Naive thymus-derived CD4-positive, alpha-beta T cell (primary cell): ENCODE measurements at regions not wholly inside any gene's neighbourhood (a gene's known extent, or its start where the extent isn't known, plus 50 kb on each side); places are given as distances from the start of the nearest gene placed in this dataset.

Experiments used
- ATAC-seq: fragments of 150-1000 bp; cut with Tn5 transposase; 2 replicates; pipeline ENCODE4 v1.10.0; 2021; ENCODE audit warnings: mild to moderate bottlenecking, moderate library complexity
- CTCF ChIA-PET: fragments of 350-600 bp; sonication (Branson Sonifier 250); formaldehyde crosslinking; loops from one replicate; lab custom pipeline; 2021; ENCODE audit warnings: antibody characterized with exemption; lab: Charles Lee
- POLR2A ChIA-PET: fragments of 350-600 bp; sonication (Branson Sonifier 250); formaldehyde crosslinking; loops from one replicate; lab custom pipeline; 2021; ENCODE audit warnings: antibody characterized with exemption, inconsistent platforms; lab: Charles Lee
- DNase-seq, 9 donors: peaks; one replicate each; pipeline versions ENCODE4 v3.0.0 to v3.0.0-alpha.2; 2020 to 2022; ENCODE audit warnings: mixed read lengths in 1 of 9
- H3K27ac ChIP-seq: one replicate; pipeline ENCODE4 v1.7.0; 2013; ENCODE audit warnings: mild to moderate bottlenecking, low read depth, low read length, moderate library complexity
- H3K27me3 ChIP-seq, 2 donors: one replicate each; pipeline ENCODE4 v1.7.0; 2013; ENCODE audit warnings: low read length in 2 of 2, mild to moderate bottlenecking in 2 of 2, moderate library complexity in 2 of 2; ENCODE audit not compliant: control insufficient read depth in 2 of 2, insufficient read depth in 2 of 2
- H3K36me3 ChIP-seq, 3 experiments: 1 replicate in 2 of 3; 2 replicates in 1 of 3; pipeline ENCODE4 v1.7.0; 2013; ENCODE audit warnings: low read length in 3 of 3, mild to moderate bottlenecking in 3 of 3, moderate library complexity in 1 of 3; ENCODE audit not compliant: insufficient read depth in 3 of 3, control insufficient read depth in 2 of 3
- H3K4me1 ChIP-seq, 2 donors: one replicate each; pipeline ENCODE4 v1.7.0; 2013; ENCODE audit warnings: low read length in 2 of 2, mild to moderate bottlenecking in 2 of 2, moderate library complexity in 1 of 2; ENCODE audit not compliant: control insufficient read depth in 2 of 2, insufficient read depth in 2 of 2
- H3K4me3 ChIP-seq: 2 replicates; pipeline ENCODE4 v1.7.0; 2013; ENCODE audit warnings: mild to moderate bottlenecking, low read length
- H3K9me3 ChIP-seq, 3 experiments: 1 replicate in 2 of 3; 2 replicates in 1 of 3; pipeline ENCODE4 v1.7.0; 2013; ENCODE audit warnings: low read length in 3 of 3; ENCODE audit not compliant: control insufficient read depth in 2 of 3
- H3K27ac Mint-ChIP-seq, 9 donors: one replicate each; pipeline ENCODE4 v1.8.0; 2020 to 2022; ENCODE audit warnings: mixed read lengths in 9 of 9, mild to moderate bottlenecking in 8 of 9, moderate library complexity in 5 of 9, inconsistent platforms in 2 of 9
- H3K27me3 Mint-ChIP-seq, 5 donors: one replicate each; pipeline ENCODE4 v1.8.0; 2021 to 2022; ENCODE audit warnings: mixed read lengths in 5 of 5, mild to moderate bottlenecking in 1 of 5
- H3K36me3 Mint-ChIP-seq, 5 donors: one replicate each; pipeline ENCODE4 v1.8.0; 2020 to 2022; ENCODE audit warnings: mixed read lengths in 5 of 5, mild to moderate bottlenecking in 3 of 5, inconsistent platforms in 1 of 5
- H3K4me1 Mint-ChIP-seq, 7 donors: one replicate each; pipeline ENCODE4 v1.8.0; 2020 to 2022; ENCODE audit warnings: mixed read lengths in 7 of 7, mild to moderate bottlenecking in 3 of 7, inconsistent platforms in 1 of 7
- H3K4me3 Mint-ChIP-seq, 10 donors: one replicate each; pipeline ENCODE4 v1.8.0; 2020 to 2022; ENCODE audit warnings: mild to moderate bottlenecking in 10 of 10, mixed read lengths in 10 of 10, moderate library complexity in 6 of 10, inconsistent platforms in 2 of 10
- H3K9me3 Mint-ChIP-seq, 11 donors: one replicate each; pipeline ENCODE4 v1.8.0; 2020 to 2022; ENCODE audit warnings: mixed read lengths in 11 of 11, mild to moderate bottlenecking in 4 of 11, inconsistent platforms in 1 of 11, moderate library complexity in 1 of 11
- intact Hi-C, 2 donors: fragments of 100-400 bp; cut with micrococcal nuclease; formaldehyde crosslinking; loops; one replicate each; pipeline ENCODE4 v1.15.1; 2023

GRCh38 chr7:67620216-67620933, 623.7 kb downstream of the TYW1 start:
- H3K36me3 ChIP-seq, result no peaks in the 10 kb centered on the region
- ChIA-PET CTCF (no interaction called here), POLR2A (no interaction called here)
- H3K27ac ChIP-seq, result no peak overlapping the region
- no peak overlapping the region for H3K4me3 Mint-ChIP-seq
- H3K27me3 ChIP-seq, result no peaks in the 10 kb centered on the region
- peaks cover 0 to 3% (median 0%) of the 10 kb centered on the region in 7 donors for H3K4me1 Mint-ChIP-seq
- intact Hi-C loops, result no loop called here
- no peak for ATAC-seq
- no peak overlapping the region for H3K27ac Mint-ChIP-seq
- peaks cover 0 to 40% (median 19%) of the 10 kb centered on the region in 5 donors for H3K27me3 Mint-ChIP-seq
- DNase-seq, result no peak
- no peak overlapping the region for H3K4me3 ChIP-seq
- H3K9me3 ChIP-seq, result no peaks in the 10 kb centered on the region
- no peaks in the 10 kb centered on the region for H3K36me3 Mint-ChIP-seq
- no peaks in the 10 kb centered on the region for H3K4me1 ChIP-seq
- peaks cover 0 to 13% (median under 1%) of the 10 kb centered on the region in 11 donors for H3K9me3 Mint-ChIP-seq

- peaks cover 0 to 44% (median 23%) of the 10 kb centered on the region in 5 donors for H3K27me3 Mint-ChIP-seq
- H3K4me1 Mint-ChIP-seq, result peaks cover 0 to 8% (median 5%) of the 10 kb centered on the region in 7 donors
- intact Hi-C loops, result no loop called here
- Histone ChIP-seq H3K27me3 (no peaks in the 10 kb centered on the region), H3K9me3 (no peaks in the 10 kb centered on the region), H3K36me3 (no peaks in the 10 kb centered on the region), H3K4me1 (no peaks in the 10 kb centered on the region), H3K4me3 (no peak overlapping the region), H3K27ac (no peak overlapping the region)
- no peak for ATAC-seq
- no peak overlapping the region for H3K27ac Mint-ChIP-seq
- H3K9me3 Mint-ChIP-seq, result peaks cover 0 to 6% (median 0%) of the 10 kb centered on the region in 11 donors
- ChIA-PET POLR2A (no interaction called here), CTCF (no interaction called here)
- no peaks in the 10 kb centered on the region for H3K36me3 Mint-ChIP-seq
- no peak for DNase-seq
- H3K4me3 Mint-ChIP-seq, result no peak overlapping the region
Observed at GRCh38 chr7:67621704-67622103, 625.1 kb downstream of the TYW1 start.

- peak in 2 of 9 donors; percentile 10 to 22 for DNase-seq
- peaks cover 0 to 26% (median 17%) of the 10 kb centered on the region in 5 donors for H3K27me3 Mint-ChIP-seq
- POLR2A ChIA-PET, result no interaction called here
Observed at GRCh38 chr7:67625257-67625737, 628.7 kb downstream of the TYW1 start.

GRCh38 chr7:67631476-67631875, 634.8 kb downstream of the TYW1 start:
- no peak overlapping the region for H3K27ac ChIP-seq

More at GRCh38 chr7:67625257-67625737, 628.7 kb downstream of the TYW1 start:
- no peak overlapping the region for H3K27ac Mint-ChIP-seq
- intact Hi-C loops, result no loop called here
- Histone ChIP-seq H3K27ac (no peak overlapping the region), H3K4me3 (no peak overlapping the region), H3K4me1 (no peaks in the 10 kb centered on the region), H3K9me3 (no peaks in the 10 kb centered on the region), H3K27me3 (no peaks in the 10 kb centered on the region), H3K36me3 (no peaks in the 10 kb centered on the region)
- ATAC-seq, result peak; percentile 41
- CTCF ChIA-PET, result no interaction called here
- H3K9me3 Mint-ChIP-seq, result peaks cover 0 to 6% (median 0%) of the 10 kb centered on the region in 11 donors
- peaks cover 0 to 8% (median 5%) of the 10 kb centered on the region in 7 donors for H3K4me1 Mint-ChIP-seq
- H3K36me3 Mint-ChIP-seq, result no peaks in the 10 kb centered on the region
- H3K4me3 Mint-ChIP-seq, result no peak overlapping the region

GRCh38 chr7:67635271-67635670, 638.6 kb downstream of the TYW1 start:
- Mint-ChIP-seq H3K36me3 (peaks cover 0 to 4% (median 0%) of the 10 kb centered on the region in 5 donors), H3K9me3 (peaks cover 0 to 20% (median 5%) of the 10 kb centered on the region in 11 donors), H3K27me3 (peaks cover 0 to 3% (median 0%) of the 10 kb centered on the region in 5 donors), H3K4me3 (no peak overlapping the region), H3K27ac (no peak overlapping the region), H3K4me1 (no peaks in the 10 kb centered on the region)
- Histone ChIP-seq H3K27ac (no peak overlapping the region), H3K27me3 (no peaks in the 10 kb centered on the region), H3K9me3 (no peaks in the 10 kb centered on the region), H3K4me3 (no peak overlapping the region), H3K4me1 (no peaks in the 10 kb centered on the region), H3K36me3 (no peaks in the 10 kb centered on the region)
- ATAC-seq (no peak), DNase-seq (no peak)
- CTCF ChIA-PET, result no interaction called here
- intact Hi-C loops, result no loop called here
- POLR2A ChIA-PET, result no interaction called here

More at GRCh38 chr7:67631476-67631875, 634.8 kb downstream of the TYW1 start:
- CTCF ChIA-PET, result no interaction called here
- Histone ChIP-seq H3K4me1 (no peaks in the 10 kb centered on the region), H3K9me3 (no peaks in the 10 kb centered on the region), H3K27me3 (no peaks in the 10 kb centered on the region), H3K4me3 (no peak overlapping the region), H3K36me3 (no peaks in the 10 kb centered on the region)
- ATAC-seq (no peak), DNase-seq (no peak)
- POLR2A ChIA-PET, result no interaction called here
- H3K4me1 Mint-ChIP-seq, result no peaks in the 10 kb centered on the region
- intact Hi-C loops, result no loop called here
- peaks cover 0 to 4% (median 0%) of the 10 kb centered on the region in 5 donors for H3K27me3 Mint-ChIP-seq
- H3K9me3 Mint-ChIP-seq, result peaks cover 0 to 12% (median 5%) of the 10 kb centered on the region in 11 donors
- no peaks in the 10 kb centered on the region for H3K36me3 Mint-ChIP-seq
- no peak overlapping the region for H3K4me3 Mint-ChIP-seq
- H3K27ac Mint-ChIP-seq, result no peak overlapping the region

- ChIA-PET POLR2A (no interaction called here), CTCF (no interaction called here)
- Mint-ChIP-seq H3K27me3 (peaks cover 0 to 3% (median 0%) of the 10 kb centered on the region in 5 donors), H3K27ac (no peak overlapping the region), H3K36me3 (peaks cover 0 to 4% (median 0%) of the 10 kb centered on the region in 5 donors), H3K4me3 (no peak overlapping the region), H3K4me1 (no peaks in the 10 kb centered on the region), H3K9me3 (peaks cover 0 to 25% (median 5%) of the 10 kb centered on the region in 11 donors)
- no peak for DNase-seq
- ATAC-seq, result no peak
- intact Hi-C loops, result no loop called here
- Histone ChIP-seq H3K4me3 (no peak overlapping the region), H3K9me3 (no peaks in the 10 kb centered on the region), H3K4me1 (no peaks in the 10 kb centered on the region), H3K27me3 (no peaks in the 10 kb centered on the region), H3K27ac (no peak overlapping the region), H3K36me3 (no peaks in the 10 kb centered on the region)
Observed at GRCh38 chr7:67636348-67637022, 639.9 kb downstream of the TYW1 start.
